Activated CD4-positive, CD25-positive, alpha-beta regulatory T cell treated with anti-CD3 and anti-CD28 coated beads, Interleukin-2, amount 50 U/mL, for 72 hours (primary cell): ENCODE measurements at regions not wholly inside any gene's neighbourhood (a gene's known extent, or its start where the extent isn't known, plus 50 kb on each side); places are given as distances from the start of the nearest gene placed in this dataset.

Source experiments
- DNase-seq: peaks from one replicate; pipeline ENCODE4 v3.0.0; 2021

- no peak for DNase-seq
These were observed 60.1 kb downstream of the NABP1 start for GRCh38 chr2:191738003-191738402.

GRCh38 chr2:191738667-191739066 lies 60.7 kb downstream of the NABP1 start:
- no peak for DNase-seq

DNA sequence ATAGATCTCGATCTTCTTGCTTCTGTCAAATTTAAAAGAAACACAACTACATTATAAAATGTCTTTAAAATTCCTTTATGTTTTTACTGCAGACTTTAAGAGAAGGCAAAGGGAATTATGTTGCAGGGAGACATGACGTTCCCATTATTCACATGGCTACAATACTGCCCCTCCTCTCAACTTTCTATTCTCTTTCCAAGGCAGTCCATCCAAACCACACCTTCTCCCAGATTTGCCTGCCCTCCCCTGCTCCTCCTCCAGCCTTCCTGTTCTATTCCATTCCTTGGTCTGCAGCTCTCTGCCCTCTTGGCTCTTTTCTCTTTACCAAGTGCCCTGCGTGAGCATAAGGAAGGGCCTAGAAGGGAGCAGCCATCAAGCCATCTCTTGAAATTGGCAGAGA lies 61.3 kb downstream of the NABP1 start:
- no peak for DNase-seq

DNA sequence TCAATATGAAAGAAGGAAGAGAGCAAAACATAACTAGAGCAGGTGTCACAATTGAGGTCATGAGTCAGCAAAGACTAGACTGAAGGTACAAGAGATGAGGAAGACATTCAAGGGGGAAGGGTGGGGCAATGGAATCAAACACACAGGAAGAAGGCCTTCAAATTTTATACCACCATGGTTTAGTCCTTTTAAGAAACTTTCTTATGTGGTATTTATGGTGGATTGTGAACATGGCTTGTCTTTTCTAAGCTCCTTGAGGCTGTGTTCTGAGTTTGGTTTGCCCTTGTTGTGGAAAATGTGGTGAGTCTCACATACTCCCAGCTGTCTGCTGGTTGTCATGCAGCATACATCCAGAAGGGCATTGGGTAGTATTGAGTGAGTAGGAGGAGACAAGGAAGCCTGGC lies 62.1 kb downstream of the NABP1 start:
- DNase-seq, result no peak

- no peak for DNase-seq
These were observed 62.8 kb downstream of the NABP1 start for GRCh38 chr2:191740759-191741158.

- DNase-seq, result no peak
These were observed 68.6 kb downstream of the NABP1 start for GRCh38 chr2:191746346-191747169.

GRCh38 chr2:191747170-191747530 lies 69.2 kb downstream of the NABP1 start:
- DNase-seq, result no peak

- DNase-seq, result no peak
These were observed 70.1 kb downstream of the NABP1 start for GRCh38 chr2:191748059-191748461.

- DNase-seq, result no peak
These were observed 70.7 kb downstream of the NABP1 start for GRCh38 chr2:191748528-191749180.

- DNase-seq, result no peak
These were observed 71.2 kb downstream of the NABP1 start for GRCh38 chr2:191749181-191749540.

GRCh38 chr2:191754103-191754502 lies 76.2 kb downstream of the NABP1 start:
- DNase-seq, result no peak

DNA sequence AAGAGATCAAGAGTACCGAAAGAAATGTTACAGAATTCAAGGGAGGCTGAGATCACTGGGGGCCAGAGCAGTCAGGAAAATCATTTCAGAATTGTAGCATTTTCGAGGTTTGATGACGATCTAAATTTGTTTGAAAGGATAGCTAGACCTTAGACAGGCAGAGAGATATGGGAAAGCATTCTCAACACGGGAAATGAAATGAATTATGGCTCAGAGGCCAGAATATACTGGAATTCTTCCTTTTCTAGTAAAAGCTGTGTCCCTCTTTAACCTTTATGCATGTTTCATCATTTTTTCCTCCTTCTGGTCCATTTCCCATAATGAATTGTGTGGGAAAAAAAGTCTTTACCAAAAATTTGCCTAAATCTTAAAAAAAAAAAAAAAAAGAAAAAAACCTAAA lies 78.8 kb downstream of the NABP1 start:
- DNase-seq, result no peak

DNA sequence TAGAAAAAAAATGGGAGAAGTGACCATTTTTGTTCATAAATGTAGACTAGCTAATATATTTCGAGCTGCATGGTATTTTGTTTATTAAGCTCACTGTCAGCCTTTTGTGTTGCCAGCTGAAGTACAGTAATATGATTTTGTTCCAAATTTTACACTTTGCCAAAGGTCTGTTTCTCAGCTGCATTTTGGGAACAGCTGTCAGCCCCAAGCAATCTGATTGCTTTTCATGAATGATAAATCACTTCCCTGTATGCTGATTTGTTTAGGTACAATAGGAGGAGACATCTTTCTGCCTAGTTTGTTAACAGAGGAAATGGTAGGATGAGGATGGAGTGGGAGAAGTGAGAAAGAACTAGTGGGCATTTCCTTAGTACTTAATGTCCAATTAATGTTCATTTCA lies 79.3 kb downstream of the NABP1 start:
- no peak for DNase-seq

GRCh38 chr2:191758518-191759507 lies 80.9 kb downstream of the NABP1 start:
- DNase-seq, result peak; percentile 56

GRCh38 chr2:191759680-191760079 lies 81.7 kb downstream of the NABP1 start:
- DNase-seq, result no peak

DNA sequence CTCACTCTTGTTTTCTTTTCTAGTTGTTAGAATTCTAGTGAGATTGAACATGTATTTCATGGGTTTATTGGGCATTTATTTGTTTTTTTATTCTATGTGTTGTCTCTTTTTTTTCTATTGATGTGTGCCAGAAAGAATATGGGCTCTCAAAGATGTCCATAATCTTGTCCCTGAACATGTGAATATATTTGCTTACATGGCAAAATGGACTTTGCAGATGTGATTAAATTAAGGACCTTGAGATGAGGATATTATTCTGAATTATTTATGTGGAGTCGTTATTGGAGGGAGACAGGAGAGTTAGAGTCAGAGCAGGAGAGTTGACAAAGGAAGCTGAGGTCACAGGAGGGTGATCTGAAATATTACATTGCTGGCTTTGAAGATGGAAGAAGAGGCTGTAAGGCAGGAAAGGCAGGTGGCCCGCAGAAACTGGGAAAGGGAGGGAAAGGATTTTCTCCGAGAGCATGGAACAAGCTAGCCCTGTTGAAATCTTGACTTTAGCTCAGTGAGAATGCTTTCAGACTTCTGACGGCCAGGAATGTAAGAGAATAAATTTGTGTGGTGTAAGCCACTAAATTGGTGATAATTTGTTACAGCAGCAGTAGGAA lies 82.8 kb downstream of the NABP1 start:
- DNase-seq, result no peak

DNA sequence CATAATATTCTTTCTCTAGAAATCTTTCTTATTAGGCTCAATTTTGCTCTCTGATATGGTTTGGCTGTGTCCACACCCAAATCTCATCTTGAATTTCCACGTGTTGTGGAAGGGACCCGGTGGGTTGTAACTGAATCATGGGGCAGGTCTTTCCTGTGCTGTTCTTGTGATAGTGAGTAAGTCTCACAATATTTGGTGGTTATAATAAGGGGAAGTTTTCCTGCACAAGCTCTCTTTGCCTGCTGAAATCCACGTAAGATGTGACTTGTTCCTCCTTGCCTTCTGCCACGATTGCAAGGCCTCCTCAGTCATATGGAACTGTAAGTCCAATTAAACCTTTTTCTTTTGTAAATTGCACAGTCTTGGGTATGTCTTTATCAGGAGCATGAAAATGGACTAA lies 73.8 kb downstream of the CAVIN2 start:
- no peak for DNase-seq

DNA sequence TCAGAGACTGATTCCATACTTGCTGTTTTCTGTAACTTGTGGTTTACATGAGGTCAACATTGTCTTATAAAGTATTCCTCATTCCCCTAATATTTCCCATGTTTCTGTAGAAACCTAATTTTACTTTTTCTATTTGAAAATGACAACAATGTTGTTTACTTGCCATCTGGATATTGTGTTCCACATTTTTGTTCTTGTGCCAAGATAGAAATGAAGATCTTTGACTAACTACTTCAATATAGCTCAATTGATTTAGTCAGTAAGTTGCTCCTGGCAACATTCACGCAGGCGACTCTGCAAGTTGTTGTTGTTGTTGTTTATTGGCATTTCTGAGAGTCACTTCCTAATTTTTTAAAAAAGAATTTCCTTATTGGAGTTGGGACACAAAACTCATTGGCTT lies 69.5 kb downstream of the CAVIN2 start:
- DNase-seq, result no peak

DNA sequence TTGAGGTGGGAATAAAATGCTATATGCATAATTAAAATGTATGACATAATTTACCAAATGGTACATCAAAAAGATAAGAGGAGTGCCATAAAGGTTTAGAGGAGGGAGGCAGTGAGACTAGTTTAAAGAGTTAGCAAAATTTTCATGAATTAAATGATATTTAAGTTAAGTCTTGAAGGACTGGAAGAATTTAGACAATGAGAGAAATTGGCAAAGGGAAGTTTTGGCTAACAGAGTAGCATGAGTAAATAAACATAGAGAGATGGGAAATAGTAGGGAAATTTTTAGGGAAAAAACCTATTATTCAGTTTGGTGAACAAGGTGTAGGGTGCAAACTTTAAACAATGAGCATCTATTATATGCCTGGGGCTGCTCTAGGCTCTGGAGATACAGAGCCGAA lies 68.8 kb downstream of the CAVIN2 start:
- DNase-seq, result no peak

- DNase-seq, result no peak
These were observed 64.5 kb downstream of the CAVIN2 start for GRCh38 chr2:191782351-191782750.

GRCh38 chr2:191783416-191783815 lies 63.5 kb downstream of the CAVIN2 start:
- no peak for DNase-seq
